ENCODE measurements at regions not wholly inside any gene's neighbourhood (a gene's known extent, or its start where the extent isn't known, plus 50 kb on each side); places are given as distances from the start of the nearest gene placed in this dataset.

- TF ChIP-seq CTCF (IDR thresholded peaks at IDR 0.05 in 2 of 3, conservative IDR thresholded peaks at IDR 0.05 in 1 of 3; ENCODE audit: borderline replicate concordance in 1 of 3, insufficient read depth in 1 of 3, low read depth in 2 of 3, low read length in 2 of 3) (no peak), MAX (IDR thresholded peaks at IDR 0.05) (no peak)
Measured at GRCh38 chr4:180240670-180241069, 2002.5 kb upstream of the TENM3 start.

All from HCT116 (cell line).